Cardiac fibroblast (primary cell): ENCODE measurements at regions not wholly inside any gene's neighbourhood (a gene's known extent, or its start where the extent isn't known, plus 50 kb on each side); places are given as distances from the start of the nearest gene placed in this dataset.

Experiments
- DNase-seq, 2 donors: peaks; one replicate each; pipeline versions ENCODE4 v3.0.0 to v3.0.0-alpha.2; 2010; ENCODE audit warnings: low read depth in 2 of 2
- H3K4me3 ChIP-seq, 2 donors: replicated peaks in 1 of 2; 1 replicate in 1 of 2; 2 replicates in 1 of 2; pipeline ENCODE4 v1.5.1; 2011; ENCODE audit warnings: low read depth in 2 of 2, low read length in 2 of 2, mild to moderate bottlenecking in 2 of 2, moderate library complexity in 1 of 2
- CTCF ChIP-seq: IDR thresholded peaks from one replicate; pipeline ENCODE4 v1.5.1; 2011; ENCODE audit warnings: low read depth, mild to moderate bottlenecking, low read length, inconsistent platforms

GRCh38 chr9:96085491-96086143 lies 210.1 kb downstream of the ERCC6L2 start:
- no peak overlapping the region for H3K4me3 ChIP-seq
- no peak for DNase-seq
- no peak for TF ChIP-seq CTCF

GRCh38 chr9:96084331-96084734 lies 208.8 kb downstream of the ERCC6L2 start:
- TF ChIP-seq CTCF, result no peak

GRCh38 chr9:96082516-96083232 lies 207.2 kb downstream of the ERCC6L2 start:
- no peak for TF ChIP-seq CTCF
- no peak for DNase-seq
- H3K4me3 ChIP-seq, result no peak overlapping the region

More at GRCh38 chr9:96084331-96084734, 208.8 kb downstream of the ERCC6L2 start:
- H3K4me3 ChIP-seq, result no peak overlapping the region
- DNase-seq, result no peak

- H3K4me3 ChIP-seq, result no peak overlapping the region
- no peak for TF ChIP-seq CTCF
- DNase-seq, result peak in 1 of 2 donors; percentile 35
Observed at GRCh38 chr9:96080364-96080763, 204.9 kb downstream of the ERCC6L2 start.

GRCh38 chr9:96079779-96080178 lies 204.3 kb downstream of the ERCC6L2 start:
- H3K4me3 ChIP-seq, result no peak overlapping the region
- TF ChIP-seq CTCF, result no peak
- DNase-seq, result no peak

GRCh38 chr9:96078897-96079490 lies 203.5 kb downstream of the ERCC6L2 start:
- H3K4me3 ChIP-seq, result no peak overlapping the region
- TF ChIP-seq CTCF, result no peak

More at GRCh38 chr9:96078897-96079490, 203.5 kb downstream of the ERCC6L2 start:
- peak in 1 of 2 donors; percentile 16 for DNase-seq
